GM12872 (cell line): ENCODE measurements at regions not wholly inside any gene's neighbourhood (a gene's known extent, or its start where the extent isn't known, plus 50 kb on each side); places are given as distances from the start of the nearest gene placed in this dataset.

Source experiments
- TF ChIP-seq, protein P1 (sequence below): IDR thresholded peaks from 3 replicates; pipeline ENCODE4 v1.5.1; 2011; ENCODE audit warnings: low read depth, mild to moderate bottlenecking, low read length, moderate library complexity; ENCODE audit not compliant: insufficient read depth

DNA sequence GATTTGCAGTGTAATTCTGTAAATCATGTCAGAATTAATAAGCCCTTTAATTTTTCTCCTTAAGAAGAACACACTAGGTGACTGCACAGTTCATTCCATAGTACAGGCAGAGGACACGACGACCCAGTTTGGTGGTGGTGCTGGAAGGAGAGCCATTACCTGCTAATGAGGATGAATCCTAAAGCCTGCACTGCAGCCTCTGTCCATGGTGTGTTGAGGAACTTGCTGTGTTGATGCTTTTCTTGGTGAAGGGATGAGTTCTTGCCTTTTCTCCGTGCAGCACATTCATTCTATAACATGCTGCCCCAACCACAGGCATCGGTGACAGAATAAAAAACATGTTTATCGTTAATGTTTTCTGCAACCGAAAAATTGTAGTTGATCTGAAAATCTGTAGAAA, 89.6 kb upstream of the VEPH1 start:
- TF ChIP-seq, protein P1, sequence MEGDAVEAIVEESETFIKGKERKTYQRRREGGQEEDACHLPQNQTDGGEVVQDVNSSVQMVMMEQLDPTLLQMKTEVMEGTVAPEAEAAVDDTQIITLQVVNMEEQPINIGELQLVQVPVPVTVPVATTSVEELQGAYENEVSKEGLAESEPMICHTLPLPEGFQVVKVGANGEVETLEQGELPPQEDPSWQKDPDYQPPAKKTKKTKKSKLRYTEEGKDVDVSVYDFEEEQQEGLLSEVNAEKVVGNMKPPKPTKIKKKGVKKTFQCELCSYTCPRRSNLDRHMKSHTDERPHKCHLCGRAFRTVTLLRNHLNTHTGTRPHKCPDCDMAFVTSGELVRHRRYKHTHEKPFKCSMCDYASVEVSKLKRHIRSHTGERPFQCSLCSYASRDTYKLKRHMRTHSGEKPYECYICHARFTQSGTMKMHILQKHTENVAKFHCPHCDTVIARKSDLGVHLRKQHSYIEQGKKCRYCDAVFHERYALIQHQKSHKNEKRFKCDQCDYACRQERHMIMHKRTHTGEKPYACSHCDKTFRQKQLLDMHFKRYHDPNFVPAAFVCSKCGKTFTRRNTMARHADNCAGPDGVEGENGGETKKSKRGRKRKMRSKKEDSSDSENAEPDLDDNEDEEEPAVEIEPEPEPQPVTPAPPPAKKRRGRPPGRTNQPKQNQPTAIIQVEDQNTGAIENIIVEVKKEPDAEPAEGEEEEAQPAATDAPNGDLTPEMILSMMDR, result no peak

- TF ChIP-seq, protein P1, result no peak
These were observed 87.1 kb upstream of the VEPH1 start for GRCh38 chr3:157590273-157590672.

DNA sequence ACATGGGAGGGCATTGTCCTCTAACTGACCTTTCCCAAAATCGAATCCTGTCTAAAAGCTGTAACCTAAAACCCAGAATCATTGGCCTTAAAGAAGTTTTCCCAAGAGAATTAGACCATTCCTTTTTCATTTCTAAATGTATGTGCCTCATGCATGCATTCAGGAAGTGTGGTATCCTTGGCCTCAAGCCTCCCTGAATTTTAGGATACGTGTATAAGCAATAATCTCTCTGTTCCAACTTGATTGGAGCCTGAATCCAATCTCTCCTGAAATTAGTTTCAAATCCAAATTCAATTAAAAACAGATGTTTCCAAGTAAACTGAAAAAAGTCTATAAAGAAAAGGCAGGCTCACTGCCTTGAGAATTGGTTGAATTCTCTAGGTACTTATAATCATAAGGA, 86.0 kb upstream of the VEPH1 start:
- TF ChIP-seq, protein P1, result no peak

- TF ChIP-seq, protein P1, result no peak
These were observed 85.3 kb upstream of the VEPH1 start for GRCh38 chr3:157588386-157589060.

GRCh38 chr3:157586293-157586692, 83.1 kb upstream of the VEPH1 start:
- TF ChIP-seq, protein P1, result no peak

GRCh38 chr3:157585386-157585785, 82.2 kb upstream of the VEPH1 start:
- TF ChIP-seq, protein P1, result no peak

GRCh38 chr3:157582637-157582973, 79.4 kb upstream of the VEPH1 start:
- TF ChIP-seq, protein P1, result no peak
